ENCODE measurements at regions not wholly inside any gene's neighbourhood (a gene's known extent, or its start where the extent isn't known, plus 50 kb on each side); places are given as distances from the start of the nearest gene placed in this dataset.

DNA sequence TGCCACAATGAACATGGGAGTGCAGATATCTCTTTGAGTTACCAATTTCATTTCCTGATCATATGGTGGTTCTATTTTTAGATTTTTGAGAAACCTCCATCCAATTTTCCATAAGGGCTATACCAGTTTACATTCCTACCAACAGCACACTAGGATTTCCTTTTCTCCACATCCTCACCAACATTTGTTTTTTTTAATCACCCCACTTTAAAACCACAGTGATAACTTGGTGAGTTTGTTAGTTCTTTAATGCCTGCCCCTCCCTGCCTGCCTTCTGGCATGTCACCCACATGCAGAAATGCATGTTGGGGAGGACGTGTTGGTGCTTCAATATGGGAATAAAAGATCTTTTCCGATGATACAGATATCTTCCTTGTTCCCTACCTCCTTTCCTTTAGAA is 167.9 kb downstream of the CAND1 start:
- Mint-ChIP-seq H3K27ac (no peak overlapping the region), H3K4me1 (peaks cover 16% of the 10 kb centered on the region), H3K36me3 (no peaks in the 10 kb centered on the region), H3K9me3 (peaks cover 4% of the 10 kb centered on the region), H3K27me3 (no peaks in the 10 kb centered on the region), H3K4me3 (no peak overlapping the region)
- DNase-seq = no peak

DNA sequence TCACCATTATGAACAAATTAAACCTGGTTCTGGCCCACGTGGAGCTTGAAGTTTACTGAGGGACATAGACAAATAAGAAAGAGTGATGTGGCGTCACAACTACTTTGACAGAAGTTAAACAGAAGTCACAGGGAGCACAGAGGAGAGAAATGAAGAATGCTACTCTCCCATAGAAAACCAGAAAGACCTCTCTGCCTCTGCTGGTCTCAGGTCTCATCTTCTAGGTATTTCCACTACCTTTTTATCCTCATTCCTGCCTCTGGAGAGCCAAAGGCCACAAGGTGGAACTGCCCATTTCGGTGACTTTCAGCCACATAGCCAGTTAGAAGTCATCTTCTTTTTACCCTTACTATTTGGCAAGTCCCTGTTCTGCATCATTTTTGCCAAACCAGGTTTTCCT is 170.5 kb downstream of the CAND1 start:
- peaks cover 18% of the 10 kb centered on the region for H3K4me1 Mint-ChIP-seq
- H3K4me3 Mint-ChIP-seq = no peak overlapping the region
- DNase-seq = no peak
- no peaks in the 10 kb centered on the region for H3K27me3 Mint-ChIP-seq
- H3K36me3 Mint-ChIP-seq = no peaks in the 10 kb centered on the region
- peaks cover 4% of the 10 kb centered on the region for H3K9me3 Mint-ChIP-seq
- H3K27ac Mint-ChIP-seq = no peak overlapping the region

DNA sequence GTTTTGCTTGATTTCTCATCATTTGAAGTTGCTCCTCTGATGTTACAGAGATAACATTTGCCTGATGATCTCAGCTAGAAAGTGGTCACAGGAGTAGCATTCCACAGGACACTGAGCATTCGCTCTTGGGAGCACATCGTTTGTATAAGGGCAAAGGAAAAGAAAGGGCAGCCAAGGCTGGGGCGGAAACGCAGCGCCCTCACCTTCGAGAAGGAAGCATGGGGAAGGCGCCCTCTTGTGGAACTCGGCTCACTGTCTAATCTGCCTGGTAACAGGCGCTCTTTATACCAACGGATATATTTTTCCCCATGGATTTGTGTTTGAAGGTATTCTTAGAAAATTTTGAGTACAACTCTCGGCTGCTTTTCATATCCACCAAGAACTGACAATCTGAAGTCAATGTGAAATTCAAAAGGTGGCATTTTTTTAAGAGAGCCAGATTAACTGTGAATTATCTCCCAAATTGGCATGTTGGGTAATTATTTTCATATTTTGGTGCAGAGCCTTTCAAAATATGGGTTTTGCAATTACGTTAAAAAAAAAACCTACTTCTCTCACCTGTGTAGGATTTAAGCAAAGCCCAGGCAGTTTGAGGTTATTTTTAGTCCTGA is 172.7 kb downstream of the CAND1 start:
- Mint-ChIP-seq H3K36me3 (no peaks in the 10 kb centered on the region), H3K9me3 (peaks cover 6% of the 10 kb centered on the region), H3K27ac (no peak overlapping the region), H3K27me3 (no peaks in the 10 kb centered on the region), H3K4me1 (peaks cover 18% of the 10 kb centered on the region), H3K4me3 (no peak overlapping the region)
- peak; percentile 63 for DNase-seq

DNA sequence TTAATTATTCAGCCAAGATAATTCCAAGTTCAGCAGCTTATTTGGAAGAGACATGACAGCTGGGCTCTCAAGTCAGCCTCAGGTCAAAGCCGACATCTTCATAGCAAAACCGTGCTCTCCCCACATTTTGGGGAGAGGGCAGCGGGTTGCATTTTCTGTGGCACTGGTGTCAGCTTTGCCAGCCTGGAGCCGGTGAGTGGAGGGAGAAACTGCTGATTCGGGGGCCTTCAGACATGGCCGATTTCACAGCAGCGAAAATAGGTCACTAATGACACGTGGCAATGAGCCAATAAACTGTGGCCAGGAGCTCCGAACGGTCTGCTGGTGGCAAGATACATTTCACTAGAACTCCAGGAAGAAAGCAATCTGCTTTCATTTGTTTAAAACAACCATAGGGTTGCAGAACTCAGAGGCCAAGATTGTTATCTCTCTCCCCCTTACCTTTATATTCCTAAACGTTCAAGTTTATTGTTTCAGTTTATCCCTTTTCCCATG is 173.2 kb downstream of the CAND1 start:
- H3K4me3 Mint-ChIP-seq = no peak overlapping the region
- peaks cover 17% of the 10 kb centered on the region for H3K4me1 Mint-ChIP-seq
- no peak for DNase-seq
- no peaks in the 10 kb centered on the region for H3K36me3 Mint-ChIP-seq
- peaks cover 6% of the 10 kb centered on the region for H3K9me3 Mint-ChIP-seq
- no peaks in the 10 kb centered on the region for H3K27me3 Mint-ChIP-seq
- H3K27ac Mint-ChIP-seq = no peak overlapping the region

DNA sequence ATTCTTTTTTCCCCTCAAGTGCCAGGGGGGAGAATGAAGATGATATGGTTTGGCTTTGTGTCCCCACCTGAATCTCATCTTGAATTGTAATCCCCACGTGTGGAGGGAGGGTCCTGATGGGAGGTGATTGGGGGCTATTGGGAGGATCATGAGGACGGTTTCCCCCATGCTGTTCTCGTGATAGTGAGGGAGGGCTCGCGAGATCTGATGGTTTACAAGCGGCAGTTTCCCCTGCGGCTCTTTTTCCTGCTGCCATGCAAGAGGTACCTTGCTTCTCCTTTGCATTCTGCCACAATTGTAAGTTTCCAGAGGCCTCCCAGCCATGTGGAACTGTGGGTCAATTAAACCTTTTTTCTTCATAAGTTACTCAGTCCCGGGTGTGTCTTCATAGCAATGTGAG is 173.7 kb downstream of the CAND1 start:
- no peak for DNase-seq
- no peak overlapping the region for H3K27ac Mint-ChIP-seq
- H3K36me3 Mint-ChIP-seq = no peaks in the 10 kb centered on the region
- peaks cover 19% of the 10 kb centered on the region for H3K4me1 Mint-ChIP-seq
- no peak overlapping the region for H3K4me3 Mint-ChIP-seq
- H3K9me3 Mint-ChIP-seq = peaks cover 4% of the 10 kb centered on the region
- no peaks in the 10 kb centered on the region for H3K27me3 Mint-ChIP-seq

DNA sequence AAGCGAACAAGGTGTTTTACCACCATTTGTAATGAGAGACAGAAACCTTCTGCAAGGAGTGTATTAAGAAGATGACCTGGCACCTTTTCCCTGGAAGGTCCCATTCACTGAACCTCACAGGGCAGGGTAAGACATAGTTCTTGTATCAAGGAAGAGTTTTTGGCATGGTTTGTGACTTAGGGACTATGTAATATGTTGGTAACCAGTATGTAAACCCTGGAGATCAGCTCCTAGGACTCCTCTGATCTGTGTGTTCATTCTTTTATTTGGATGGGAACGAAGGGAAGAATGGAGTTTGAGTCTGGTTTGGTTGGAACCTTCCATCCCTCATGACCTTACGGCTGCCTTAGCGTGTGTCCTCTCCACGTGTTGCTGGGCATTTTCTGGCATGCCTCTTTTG is 175.4 kb downstream of the CAND1 start:
- Mint-ChIP-seq H3K4me1 (peaks cover 33% of the 10 kb centered on the region), H3K36me3 (peaks cover 5% of the 10 kb centered on the region)

DNA sequence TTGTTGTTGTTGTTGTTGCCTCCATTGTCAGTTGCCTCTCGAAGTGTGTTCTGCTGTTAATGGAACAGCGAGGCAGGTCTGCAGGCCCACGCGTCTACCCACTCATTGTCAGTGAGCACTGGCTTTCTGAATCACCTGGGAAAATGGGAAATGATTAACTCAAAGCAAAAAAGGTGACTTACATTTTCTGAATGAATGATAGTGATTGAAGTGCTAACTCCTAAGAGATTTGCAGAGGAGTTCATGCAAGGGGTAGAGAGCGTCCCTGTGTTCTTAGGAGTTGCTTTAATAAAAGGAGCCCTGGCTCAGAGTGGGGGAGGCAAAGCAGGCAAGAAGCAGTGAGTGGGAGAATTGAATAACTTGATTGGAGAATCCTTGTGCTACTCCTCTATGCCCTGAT is 177.6 kb downstream of the CAND1 start:
- H3K36me3 Mint-ChIP-seq = peaks cover 18% of the 10 kb centered on the region
- peaks cover 40% of the 10 kb centered on the region for H3K4me1 Mint-ChIP-seq
- H3K27ac Mint-ChIP-seq = no peak overlapping the region
- no peak overlapping the region for H3K4me3 Mint-ChIP-seq
- peaks cover 23% of the 10 kb centered on the region for H3K9me3 Mint-ChIP-seq
- DNase-seq = no peak
- H3K27me3 Mint-ChIP-seq = no peaks in the 10 kb centered on the region

More for the DNA sequence above, 175.4 kb downstream of the CAND1 start:
- no peak overlapping the region for H3K27ac Mint-ChIP-seq
- peaks cover 9% of the 10 kb centered on the region for H3K9me3 Mint-ChIP-seq
- DNase-seq = no peak
- no peak overlapping the region for H3K4me3 Mint-ChIP-seq
- no peaks in the 10 kb centered on the region for H3K27me3 Mint-ChIP-seq

DNA sequence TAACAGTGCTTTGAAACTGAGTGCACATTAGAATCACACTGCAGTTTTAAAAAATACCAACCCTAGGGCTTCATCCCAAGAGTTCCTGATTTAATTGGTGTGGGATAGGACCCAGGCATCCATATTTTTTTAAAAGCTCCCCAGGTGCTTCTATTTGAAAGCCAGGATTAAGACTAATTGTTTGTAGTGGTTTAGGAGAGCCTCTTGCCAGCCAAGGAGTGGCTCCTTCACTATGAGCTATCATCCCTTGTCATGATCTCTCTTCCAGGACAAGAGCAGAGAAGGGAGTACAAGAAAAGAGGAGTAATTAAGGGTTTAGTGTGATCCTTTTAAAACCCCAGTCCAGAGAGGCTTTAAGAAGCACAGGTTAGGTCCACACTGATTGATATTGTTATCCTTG is 178.0 kb downstream of the CAND1 start:
- no peaks in the 10 kb centered on the region for H3K27me3 Mint-ChIP-seq
- peaks cover 42% of the 10 kb centered on the region for H3K4me1 Mint-ChIP-seq
- H3K4me3 Mint-ChIP-seq = no peak overlapping the region
- peaks cover 24% of the 10 kb centered on the region for H3K9me3 Mint-ChIP-seq
- DNase-seq = no peak
- H3K27ac Mint-ChIP-seq = no peak overlapping the region
- H3K36me3 Mint-ChIP-seq = peaks cover 19% of the 10 kb centered on the region

DNA sequence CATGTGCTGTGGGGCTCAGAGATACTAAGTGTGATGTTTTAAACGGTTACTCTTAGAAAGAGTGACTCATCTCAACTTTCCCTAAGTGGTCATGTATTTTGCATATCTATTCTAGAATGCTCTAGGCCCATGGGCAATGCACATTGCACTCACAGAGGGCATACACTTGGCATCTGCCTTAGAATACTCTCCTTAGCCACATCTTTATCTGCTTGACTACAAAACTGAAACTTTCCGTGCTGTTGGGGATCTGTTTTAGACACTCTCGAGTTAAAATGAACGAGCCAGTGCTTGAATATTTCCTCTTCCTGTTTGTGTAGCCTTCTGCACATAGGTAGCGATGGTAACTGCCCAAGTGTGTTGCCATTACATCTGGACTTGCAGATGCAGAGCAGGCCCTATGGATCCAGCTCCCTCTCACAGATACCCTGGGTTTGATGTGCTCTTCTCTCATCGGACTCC is 180.5 kb downstream of the CAND1 start:
- Mint-ChIP-seq H3K4me3 (no peak overlapping the region), H3K27ac (peak overlapping the region; percentile 80), H3K36me3 (peaks cover 21% of the 10 kb centered on the region), H3K27me3 (no peaks in the 10 kb centered on the region), H3K9me3 (peaks cover 30% of the 10 kb centered on the region), H3K4me1 (peaks cover 54% of the 10 kb centered on the region)
- no peak for DNase-seq

DNA sequence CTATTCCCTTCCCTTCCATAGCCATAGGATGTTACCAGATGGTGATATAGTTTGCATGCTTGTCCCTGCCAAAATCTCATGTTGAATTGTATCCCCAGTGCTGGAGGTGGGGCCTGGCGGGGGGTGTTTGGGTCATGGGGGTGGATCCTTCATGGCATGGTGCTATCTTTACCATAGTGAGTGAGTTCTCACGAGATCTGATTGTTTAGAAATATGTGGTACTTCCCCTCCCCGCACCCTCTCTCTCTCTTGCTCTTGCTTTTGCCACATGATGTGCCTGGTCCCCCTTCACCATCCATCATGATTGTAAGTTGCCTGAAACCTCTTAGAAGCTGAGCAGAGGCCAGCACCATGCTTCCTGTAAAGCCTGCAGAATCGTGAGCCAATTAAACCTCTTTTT is 181.3 kb downstream of the CAND1 start:
- no peak for DNase-seq
- Mint-ChIP-seq H3K9me3 (peaks cover 28% of the 10 kb centered on the region), H3K27ac (peak overlapping the region; percentile 80), H3K36me3 (peaks cover 21% of the 10 kb centered on the region), H3K4me1 (peaks cover 55% of the 10 kb centered on the region), H3K27me3 (no peaks in the 10 kb centered on the region), H3K4me3 (no peak overlapping the region)

DNA sequence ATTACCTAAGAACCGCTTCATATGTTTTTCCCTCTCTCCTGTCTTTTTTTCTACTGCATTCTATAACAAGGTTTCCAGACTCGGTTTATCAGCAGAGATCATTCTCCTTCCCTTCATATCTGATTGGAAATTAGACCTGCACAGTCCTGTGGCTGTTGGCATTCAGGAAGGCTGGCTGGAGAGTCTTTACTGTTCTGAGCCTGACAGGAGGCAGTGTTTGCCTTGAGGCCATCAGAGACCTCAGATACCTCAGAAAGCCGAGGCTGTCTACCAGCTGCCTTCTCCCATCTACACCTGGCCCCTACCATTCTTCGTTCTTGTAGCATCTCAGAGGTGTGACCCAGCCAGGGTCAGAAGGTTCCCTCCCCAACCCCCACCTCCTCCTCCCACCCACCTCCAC is 182.0 kb downstream of the CAND1 start:
- peaks cover 7% of the 10 kb centered on the region for H3K27me3 Mint-ChIP-seq
- peaks cover 21% of the 10 kb centered on the region for H3K36me3 Mint-ChIP-seq
- H3K4me3 Mint-ChIP-seq = no peak overlapping the region
- no peak for DNase-seq
- no peak overlapping the region for H3K27ac Mint-ChIP-seq
- peaks cover 55% of the 10 kb centered on the region for H3K4me1 Mint-ChIP-seq
- peaks cover 28% of the 10 kb centered on the region for H3K9me3 Mint-ChIP-seq

DNA sequence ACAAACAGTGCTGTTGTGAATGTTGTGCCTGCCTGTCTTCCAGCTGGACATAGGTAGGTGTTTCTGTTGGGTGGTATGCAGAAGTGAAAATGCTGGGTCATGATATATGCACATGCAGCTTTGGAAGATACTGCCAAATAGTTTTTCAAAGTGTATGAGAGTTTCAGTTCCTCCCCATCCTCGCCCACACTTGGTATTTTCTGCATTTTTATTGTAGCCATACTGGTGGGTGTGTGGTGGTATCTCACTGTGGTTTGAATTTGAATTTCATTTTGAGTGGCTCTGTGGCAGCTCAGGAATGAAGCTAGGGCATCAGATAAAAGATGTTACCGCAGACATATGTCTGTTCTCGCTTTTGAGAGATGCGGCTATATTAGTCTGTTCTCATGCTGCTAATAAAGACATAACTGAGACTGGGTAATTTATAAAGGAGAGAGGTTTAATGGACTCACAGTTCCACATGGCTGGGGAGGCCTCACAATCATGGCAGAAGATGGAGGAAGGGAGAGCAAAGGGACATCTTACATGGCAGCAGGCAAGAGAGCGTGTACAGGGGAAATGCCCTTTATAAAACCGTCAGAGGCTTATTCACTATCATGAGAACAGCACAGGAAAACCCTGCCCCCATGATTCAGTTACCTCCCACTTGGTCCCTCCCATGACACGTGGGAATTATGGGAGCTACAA is 183.1 kb downstream of the CAND1 start:
- Mint-ChIP-seq H3K36me3 (peaks cover 21% of the 10 kb centered on the region), H3K27ac (peak overlapping the region; percentile 54), H3K4me1 (peaks cover 51% of the 10 kb centered on the region), H3K9me3 (peaks cover 28% of the 10 kb centered on the region), H3K4me3 (no peak overlapping the region), H3K27me3 (peaks cover 10% of the 10 kb centered on the region)
- peak; percentile 47 for DNase-seq

DNA sequence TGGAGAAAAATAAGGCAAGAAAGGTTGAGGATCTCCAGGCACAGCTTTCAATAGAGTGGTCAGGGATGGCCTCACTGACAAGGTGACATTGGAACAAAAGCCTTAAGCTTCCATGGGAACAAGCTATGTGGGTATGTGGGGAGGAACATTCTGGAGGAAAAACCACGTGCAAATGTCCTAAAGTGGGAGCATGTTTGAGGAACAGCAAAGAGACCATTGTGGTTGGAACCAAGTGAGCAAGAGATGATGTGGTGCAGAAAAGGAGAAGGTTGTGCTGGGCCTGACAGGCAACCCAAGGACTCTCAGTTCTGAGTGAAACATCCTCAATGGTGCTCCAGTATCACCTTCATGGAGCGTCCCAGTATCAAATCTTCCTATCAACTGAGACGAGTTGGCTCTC is 184.0 kb downstream of the CAND1 start:
- no peak overlapping the region for H3K4me3 Mint-ChIP-seq
- H3K27me3 Mint-ChIP-seq = peaks cover 10% of the 10 kb centered on the region
- peaks cover 21% of the 10 kb centered on the region for H3K36me3 Mint-ChIP-seq
- DNase-seq = no peak
- peaks cover 28% of the 10 kb centered on the region for H3K9me3 Mint-ChIP-seq
- no peak overlapping the region for H3K27ac Mint-ChIP-seq
- peaks cover 50% of the 10 kb centered on the region for H3K4me1 Mint-ChIP-seq

DNA sequence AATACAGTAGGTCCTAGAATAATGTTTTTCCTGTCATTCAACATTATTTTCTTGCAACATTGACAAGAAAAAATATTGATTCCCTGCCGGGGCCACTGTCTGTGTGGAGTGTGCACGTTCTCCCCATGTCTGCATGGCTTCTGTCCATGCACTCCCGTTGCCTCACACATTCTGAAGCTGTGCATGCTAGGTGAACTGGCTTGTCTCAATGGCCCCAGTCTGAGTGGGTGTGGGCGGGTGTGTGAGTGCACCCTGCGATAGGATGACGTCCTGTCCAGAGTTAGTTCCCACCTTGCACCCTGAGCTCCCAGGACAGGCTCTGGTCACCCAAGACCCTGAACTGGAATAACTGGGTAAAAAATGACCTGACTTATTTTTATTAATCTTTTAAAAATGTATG is 186.1 kb downstream of the CAND1 start:
- Mint-ChIP-seq H3K27ac (no peak overlapping the region), H3K4me1 (peaks cover 31% of the 10 kb centered on the region), H3K9me3 (peaks cover 15% of the 10 kb centered on the region), H3K4me3 (no peak overlapping the region), H3K36me3 (peaks cover 10% of the 10 kb centered on the region), H3K27me3 (peaks cover 10% of the 10 kb centered on the region)
- DNase-seq = no peak

DNA sequence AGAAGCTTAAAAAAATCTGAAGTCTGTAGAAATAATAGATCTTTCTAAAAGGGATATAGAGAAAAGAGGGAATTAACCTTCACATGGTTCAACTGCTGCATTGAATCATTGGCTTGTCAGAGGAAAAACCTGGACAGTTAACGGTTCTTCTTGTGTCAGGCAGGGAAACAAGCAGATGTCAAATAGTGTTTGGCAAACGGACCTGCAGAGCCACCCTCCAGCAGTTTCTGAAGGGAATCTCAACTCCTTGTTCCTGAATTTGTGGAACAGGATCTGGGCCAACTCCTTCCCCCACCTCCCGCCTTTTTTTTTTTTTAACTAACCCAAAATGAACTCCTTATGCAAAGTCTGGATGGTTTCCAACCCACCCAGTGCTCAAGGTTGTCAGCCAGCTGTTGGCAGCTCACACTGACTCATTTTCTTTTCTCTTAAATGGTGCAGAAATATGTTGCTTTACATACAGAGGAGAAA is 187.3 kb downstream of the CAND1 start:
- peaks cover 4% of the 10 kb centered on the region for H3K36me3 Mint-ChIP-seq
- no peak overlapping the region for H3K4me3 Mint-ChIP-seq
- no peak overlapping the region for H3K27ac Mint-ChIP-seq
- peaks cover 25% of the 10 kb centered on the region for H3K4me1 Mint-ChIP-seq
- no peak for DNase-seq
- peaks cover 7% of the 10 kb centered on the region for H3K9me3 Mint-ChIP-seq
- H3K27me3 Mint-ChIP-seq = peaks cover 10% of the 10 kb centered on the region

DNA sequence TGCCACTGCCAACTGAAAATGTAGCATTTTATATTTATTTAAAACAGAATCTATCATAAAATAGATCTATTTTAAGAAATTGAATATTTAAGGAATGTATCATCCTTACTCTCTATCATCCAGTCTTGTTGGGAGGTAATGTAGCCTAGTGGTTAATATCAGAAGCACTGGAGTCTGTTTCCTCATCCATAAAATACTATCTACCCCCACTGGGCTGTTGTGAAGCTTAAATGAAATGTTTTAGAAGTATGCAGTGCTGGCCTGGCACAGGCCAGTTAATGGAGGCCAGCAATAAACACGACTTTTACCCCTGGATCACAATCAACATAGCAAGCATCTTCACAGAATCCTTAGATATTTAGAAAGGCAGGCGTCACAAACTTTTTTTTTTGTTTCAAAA is 188.0 kb downstream of the CAND1 start:
- Mint-ChIP-seq H3K27me3 (peaks cover 10% of the 10 kb centered on the region), H3K4me1 (peaks cover 23% of the 10 kb centered on the region), H3K4me3 (no peak overlapping the region), H3K27ac (no peak overlapping the region), H3K9me3 (peaks cover 7% of the 10 kb centered on the region), H3K36me3 (peaks cover 3% of the 10 kb centered on the region)
- DNase-seq = no peak
